Endothelial cell of umbilical vein (primary cell): ENCODE measurements at regions not wholly inside any gene's neighbourhood (a gene's known extent, or its start where the extent isn't known, plus 50 kb on each side); places are given as distances from the start of the nearest gene placed in this dataset.

Source experiments
- BruUV-seq: library from RNA; stranded (reverse); fragments of 400-500 nt; replicated peaks from 2 replicates; lab custom pipeline; 2021; lab: Mats Ljungman, UMichigan
- CTCF ChIA-PET: fragments of 300-600, 350-600 bp; sonication (Branson Sonifier 250); formaldehyde crosslinking; loops from one replicate; lab custom pipeline; 2021; ENCODE audit warnings: antibody characterized with exemption, inconsistent platforms; lab: Charles Lee
- POLR2A ChIA-PET: fragments of 300-600, 350-600 bp; sonication (Branson Sonifier 250); formaldehyde crosslinking; loops from one replicate; lab custom pipeline; 2021; ENCODE audit warnings: antibody characterized with exemption, inconsistent platforms; lab: Charles Lee
- DNase-seq: peaks from one replicate; pipeline ENCODE4 v3.0.0-alpha.2; 2011; ENCODE audit warnings: low read depth, low spot score
- FAIRE-seq: peaks from 2 replicates; lab custom pipeline; 2011; peaks lifted over from hg19 to GRCh38; lab: Jason Lieb, UNC
- H2AFZ ChIP-seq: 2 replicates; pipeline ENCODE4 v1.6.0; 2012; ENCODE audit warnings: low read depth, low read length, control low read depth, inconsistent platforms
- H3K27ac ChIP-seq: 2 replicates; pipeline ENCODE4 v1.5.1; 2011; ENCODE audit warnings: low read depth, mild to moderate bottlenecking, control low read depth, low read length, moderate library complexity; ENCODE audit not compliant: insufficient read depth
- H3K27me3 ChIP-seq, 2 experiments: 2 replicates each; pipeline versions ENCODE4 v1.6.0 to v1.6.1; 2011; ENCODE audit warnings: low read length in 2 of 2, mixed read lengths in 1 of 2; ENCODE audit not compliant: control insufficient read depth in 2 of 2, insufficient read depth in 2 of 2
- H3K36me3 ChIP-seq, 2 experiments: 2 replicates in 1 of 2; 3 replicates in 1 of 2; pipeline ENCODE4 v1.5.1; 2011; ENCODE audit warnings: low read length in 2 of 2, mild to moderate bottlenecking in 1 of 2, moderate library complexity in 1 of 2; ENCODE audit not compliant: control insufficient read depth in 2 of 2, insufficient read depth in 2 of 2; ENCODE audit errors: extremely low read depth in 1 of 2
- H3K4me1 ChIP-seq: 3 replicates; pipeline ENCODE4 v1.5.1; 2011; ENCODE audit warnings: mild to moderate bottlenecking, low read length; ENCODE audit not compliant: control insufficient read depth, insufficient read depth; ENCODE audit errors: extremely low read depth
- H3K4me2 ChIP-seq: 2 replicates; pipeline ENCODE4 v1.6.1; 2011; ENCODE audit warnings: low read length, control low read depth, mixed read lengths; ENCODE audit not compliant: insufficient read depth
- H3K4me3 ChIP-seq, 3 experiments: fragments of 200-600 bp in 1 of 3; sonication (generic), shearing (Covaris generic) in 1 of 3; replicated peaks in 1 of 3; 2 replicates each; pipeline ENCODE4 v1.5.1; 2011 to 2016; ENCODE audit warnings: control low read depth in 3 of 3, low read length in 3 of 3, mild to moderate bottlenecking in 2 of 3, inconsistent platforms in 1 of 3, low read depth in 1 of 3, moderate library complexity in 1 of 3; ENCODE audit not compliant: insufficient read depth in 1 of 3
- H3K79me2 ChIP-seq: 2 replicates; pipeline ENCODE4 v1.6.0; 2012; ENCODE audit warnings: low read length, inconsistent platforms; ENCODE audit not compliant: control insufficient read depth, insufficient read depth
- H3K9ac ChIP-seq: replicated peaks from 2 replicates; pipeline ENCODE3; 2011; ENCODE audit warnings: low read length, control low read depth; ENCODE audit not compliant: insufficient read depth; ENCODE audit errors: extremely low read depth
- H3K9me1 ChIP-seq: replicated peaks from 3 replicates; pipeline ENCODE4 v1.6.0; 2011; ENCODE audit warnings: mild to moderate bottlenecking, low read length; ENCODE audit not compliant: control insufficient read depth, insufficient read depth; ENCODE audit errors: extremely low read depth
- H3K9me3 ChIP-seq: replicated peaks from 2 replicates; pipeline ENCODE4 v1.5.1; 2012; ENCODE audit warnings: low read length, inconsistent platforms; ENCODE audit not compliant: control insufficient read depth, insufficient read depth
- H4K20me1 ChIP-seq: replicated peaks from 2 replicates; pipeline ENCODE3; 2011; ENCODE audit warnings: mild to moderate bottlenecking, low read length; ENCODE audit not compliant: control insufficient read depth, insufficient read depth; ENCODE audit errors: extremely low read depth
- EZH2 ChIP-seq: IDR thresholded peaks from 2 replicates; pipeline ENCODE4 v1.6.1; 2012; ENCODE audit warnings: borderline replicate concordance, low read depth, mild to moderate bottlenecking, moderate library complexity, low read length, inconsistent platforms; ENCODE audit not compliant: severe bottlenecking
- FOS ChIP-seq: IDR thresholded peaks from 2 replicates; pipeline ENCODE4 v1.6.1; 2011; ENCODE audit warnings: mild to moderate bottlenecking, low read length, moderate library complexity, borderline replicate concordance; ENCODE audit not compliant: insufficient read depth
- GATA2 ChIP-seq: IDR thresholded peaks from 2 replicates; pipeline ENCODE4 v1.7.0; 2011; ENCODE audit warnings: low read depth, mild to moderate bottlenecking, moderate library complexity, mixed read lengths, low read length; ENCODE audit not compliant: insufficient read length, insufficient read depth
- JUN ChIP-seq: IDR thresholded peaks from 2 replicates; pipeline ENCODE4 v1.6.1; 2011; ENCODE audit warnings: borderline replicate concordance, low read depth; ENCODE audit not compliant: insufficient read length, insufficient read depth
- MYC ChIP-seq: IDR thresholded peaks from one replicate; pipeline ENCODE4 v1.6.1; 2011; ENCODE audit warnings: mild to moderate bottlenecking, low read depth, low read length
- POLR2A ChIP-seq: IDR thresholded peaks from 2 replicates; pipeline ENCODE4 v1.6.1; 2012; ENCODE audit warnings: low read depth, mild to moderate bottlenecking, control low read depth, low read length
- POLR2AphosphoS5 ChIP-seq: IDR thresholded peaks from 2 replicates; pipeline ENCODE4 v1.6.1; 2012; ENCODE audit warnings: low read depth, mild to moderate bottlenecking, control low read depth, low read length, moderate library complexity; ENCODE audit not compliant: insufficient read depth
- dilution Hi-C: fragments of 300-500 bp; cut with MboI; formaldehyde crosslinking; loops from one replicate; pipeline ENCODE4 v1.15.0; 2019; ENCODE audit warnings: low sequenced_read_pairs; ENCODE audit not compliant: extremely low pct_ligation_motif_present
- intact Hi-C: fragments of 100-400 bp; cut with micrococcal nuclease; formaldehyde crosslinking; loops from one replicate; pipeline ENCODE4 v1.10.0; 2022
- TF ChIP-seq, protein P1 (sequence below), 2 donors: IDR thresholded peaks; 1 replicate in 1 of 2; 2 replicates in 1 of 2; pipeline ENCODE4 v1.5.1; 2011; ENCODE audit warnings: low read length in 2 of 2, mild to moderate bottlenecking in 2 of 2, moderate library complexity in 2 of 2, control low read depth in 1 of 2, inconsistent platforms in 1 of 2, low read depth in 1 of 2; ENCODE audit not compliant: insufficient read depth in 1 of 2; ENCODE audit errors: extremely low read depth in 1 of 2
- TF ChIP-seq, protein P2 (sequence below): IDR thresholded peaks from 2 replicates; pipeline ENCODE4 v1.6.1; 2011; ENCODE audit not compliant: insufficient read depth, insufficient read length

DNA sequence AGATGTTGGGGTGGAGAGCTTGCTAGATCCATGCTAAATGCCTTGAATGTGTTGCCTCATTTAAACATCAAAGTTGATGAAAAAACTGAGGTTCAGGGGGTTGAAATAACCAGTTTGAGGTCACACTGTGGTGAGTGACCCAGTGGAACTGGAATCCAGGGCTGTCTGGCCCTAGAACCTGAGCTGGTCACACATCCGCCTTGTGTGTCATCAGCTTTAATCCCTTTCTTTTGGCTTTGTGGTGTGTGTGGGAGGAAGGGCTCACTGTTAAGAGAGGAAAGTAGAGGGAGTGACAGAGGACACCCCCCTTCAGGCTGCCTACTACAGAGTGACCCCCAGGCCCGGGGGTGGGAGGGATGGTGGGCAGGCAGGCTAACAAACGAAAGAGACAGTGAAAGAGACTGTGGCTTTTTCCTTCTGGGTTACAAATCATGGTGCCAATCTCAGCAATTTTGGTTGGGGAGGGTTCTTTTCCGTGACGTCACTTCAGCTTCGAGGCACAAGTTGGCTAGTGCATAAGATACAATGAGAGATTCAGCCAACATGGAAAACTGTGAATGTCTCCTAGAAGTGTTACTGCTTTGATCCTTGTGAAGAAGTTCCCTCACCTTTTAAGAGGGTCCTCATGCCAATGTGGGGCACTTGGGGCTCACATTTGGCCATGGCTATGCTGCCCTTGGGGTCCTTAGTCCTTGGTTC, 164.9 kb downstream of the DLEU7 start:
- FAIRE-seq (no peak), DNase-seq (no peak)
- Histone ChIP-seq H3K9ac (no peak overlapping the region), H3K9me1 (no peaks in the 10 kb centered on the region), H3K4me3 (no peak overlapping the region), H3K79me2 (no peaks in the 10 kb centered on the region), H3K4me2 (peak overlapping the region; percentile 42), H2AFZ (no peak overlapping the region), H4K20me1 (no peaks in the 10 kb centered on the region), H3K9me3 (no peaks in the 10 kb centered on the region), H3K27ac (peak overlapping the region; percentile 55), H3K27me3 (no peaks in the 10 kb centered on the region), H3K36me3 (no peaks in the 10 kb centered on the region), H3K4me1 (peaks cover 38% of the 10 kb centered on the region)
- intact Hi-C loops: no loop called here
- no peak for TF ChIP-seq JUN
- TF ChIP-seq MYC: no peak
- TF ChIP-seq EZH2: no peak
- TF ChIP-seq, protein P1, sequence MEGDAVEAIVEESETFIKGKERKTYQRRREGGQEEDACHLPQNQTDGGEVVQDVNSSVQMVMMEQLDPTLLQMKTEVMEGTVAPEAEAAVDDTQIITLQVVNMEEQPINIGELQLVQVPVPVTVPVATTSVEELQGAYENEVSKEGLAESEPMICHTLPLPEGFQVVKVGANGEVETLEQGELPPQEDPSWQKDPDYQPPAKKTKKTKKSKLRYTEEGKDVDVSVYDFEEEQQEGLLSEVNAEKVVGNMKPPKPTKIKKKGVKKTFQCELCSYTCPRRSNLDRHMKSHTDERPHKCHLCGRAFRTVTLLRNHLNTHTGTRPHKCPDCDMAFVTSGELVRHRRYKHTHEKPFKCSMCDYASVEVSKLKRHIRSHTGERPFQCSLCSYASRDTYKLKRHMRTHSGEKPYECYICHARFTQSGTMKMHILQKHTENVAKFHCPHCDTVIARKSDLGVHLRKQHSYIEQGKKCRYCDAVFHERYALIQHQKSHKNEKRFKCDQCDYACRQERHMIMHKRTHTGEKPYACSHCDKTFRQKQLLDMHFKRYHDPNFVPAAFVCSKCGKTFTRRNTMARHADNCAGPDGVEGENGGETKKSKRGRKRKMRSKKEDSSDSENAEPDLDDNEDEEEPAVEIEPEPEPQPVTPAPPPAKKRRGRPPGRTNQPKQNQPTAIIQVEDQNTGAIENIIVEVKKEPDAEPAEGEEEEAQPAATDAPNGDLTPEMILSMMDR (IDR thresholded peaks at IDR 0.05; ENCODE audit: extremely low read depth in 1 of 2, insufficient read depth in 1 of 2, low read depth in 1 of 2, low read length in 2 of 2): no peak
- TF ChIP-seq, protein P2, sequence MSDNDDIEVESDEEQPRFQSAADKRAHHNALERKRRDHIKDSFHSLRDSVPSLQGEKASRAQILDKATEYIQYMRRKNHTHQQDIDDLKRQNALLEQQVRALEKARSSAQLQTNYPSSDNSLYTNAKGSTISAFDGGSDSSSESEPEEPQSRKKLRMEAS: no peak
- no peak for TF ChIP-seq POLR2AphosphoS5
- no peak for TF ChIP-seq FOS
- TF ChIP-seq POLR2A: no peak
- TF ChIP-seq GATA2: no peak
- ChIA-PET CTCF (no interaction called here), POLR2A (no interaction called here)
- dilution Hi-C loops: no loop called here
- BruUV-seq: no TSS peak
